Psoas muscle (tissue), 7 donors: ENCODE measurements at regions not wholly inside any gene's neighbourhood (a gene's known extent, or its start where the extent isn't known, plus 50 kb on each side); places are given as distances from the start of the nearest gene placed in this dataset.

ENCODE experiments used
- ATAC-seq, 4 donors: fragments of 200-7000 bp; cut with Tn5 transposase; one replicate each; pipeline ENCODE4 v1.9.1; 2020; ENCODE audit warnings: moderate library complexity in 3 of 4, mild to moderate bottlenecking in 2 of 4
- DNase-seq, 2 donors: peaks; one replicate each; pipeline ENCODE4 v3.0.0-alpha.2; 2020
- H3K27ac ChIP-seq: fragments of 200-600 bp; one replicate; pipeline ENCODE4 v1.8.0; 2022
- H3K27me3 ChIP-seq, 3 donors: fragments of 200-600 bp in 1 of 3; one replicate each; pipeline versions ENCODE4 v1.6.1 to v1.8.0; 2013 to 2022; ENCODE audit warnings: low read length in 2 of 3, mild to moderate bottlenecking in 2 of 3, moderate library complexity in 1 of 3; ENCODE audit not compliant: insufficient read depth in 3 of 3
- H3K36me3 ChIP-seq, 2 donors: fragments of 200-600 bp in 1 of 2; one replicate each; pipeline versions ENCODE4 v1.6.1 to v1.8.0; 2013 to 2022; ENCODE audit warnings: low read depth in 1 of 2, mild to moderate bottlenecking in 1 of 2, moderate library complexity in 1 of 2; ENCODE audit not compliant: insufficient read depth in 1 of 2
- H3K4me1 ChIP-seq: fragments of 200-600 bp; one replicate; pipeline ENCODE4 v1.8.0; 2022
- H3K4me3 ChIP-seq: fragments of 200-600 bp; one replicate; pipeline ENCODE4 v1.8.0; 2022; ENCODE audit warnings: mild to moderate bottlenecking
- H3K9me3 ChIP-seq: fragments of 200-600 bp; one replicate; pipeline ENCODE4 v1.8.0; 2022
- CTCF ChIP-seq: fragments of 200-600 bp; IDR thresholded peaks from one replicate; pipeline ENCODE4 v1.8.0; 2022; ENCODE audit warnings: antibody characterized with exemption
- WGBS, 3 donors: extraction: QIAGEN DNeasy Blood & Tissue Kit; methylation state at CpG; one replicate each; pipeline versions ENCODE4 v1.1.6 to v1.1.7; 2013; 5-methylcytosine and 5-hydroxymethylcytosine counted together
- intact Hi-C, 2 donors: fragments of 100-400 bp; cut with DNase I; formaldehyde crosslinking; loops; one replicate each; pipeline versions ENCODE4 v1.11.0 to v1.14.2; 2022
- donor health status: healthy with polysubstance abuse.
- donor health status: DM: no; HTN: no; CAD: no; lungs with moderate emphysema.
- donor health status: Bipolar disorder and iron deficiency.
- donor health status: healthy.
- donor health status: DM: yes; HTN: yes; CAD: no.
- donor health status: DM: no; HTN: no; CAD: no.
- donor health status: DM: yes; HTN: yes; CAD: no.

GRCh38 chr2:211241891-211242290, 685.5 kb downstream of the CPS1 start:
- no peak for ATAC-seq
- TF ChIP-seq CTCF: no peak
- Histone ChIP-seq H3K4me1 (no peaks in the 10 kb centered on the region), H3K9me3 (no peaks in the 10 kb centered on the region), H3K27ac (no peak overlapping the region), H3K4me3 (no peak overlapping the region), H3K36me3 (no peaks in the 10 kb centered on the region), H3K27me3 (no peaks in the 10 kb centered on the region)
- no peak for DNase-seq
- intact Hi-C loops: no loop called here
- WGBS, 3 donors: 86 to 87% (median 87%) methylated on average over 3 of the region's 3 CpGs

GRCh38 chr2:211247751-211248150, 691.4 kb downstream of the CPS1 start:
- H3K4me3 ChIP-seq: no peak overlapping the region
- no peaks in the 10 kb centered on the region for H3K36me3 ChIP-seq
- no peak for TF ChIP-seq CTCF
- 75 to 78% (median 76%) methylated on average over 1 of the region's 1 CpG for WGBS, 3 donors
- H3K27me3 ChIP-seq: no peaks in the 10 kb centered on the region
- no peak for ATAC-seq
- H3K4me1 ChIP-seq: no peaks in the 10 kb centered on the region
- H3K27ac ChIP-seq: no peak overlapping the region
- intact Hi-C loops: no loop called here
- DNase-seq: no peak
- no peaks in the 10 kb centered on the region for H3K9me3 ChIP-seq

DNA sequence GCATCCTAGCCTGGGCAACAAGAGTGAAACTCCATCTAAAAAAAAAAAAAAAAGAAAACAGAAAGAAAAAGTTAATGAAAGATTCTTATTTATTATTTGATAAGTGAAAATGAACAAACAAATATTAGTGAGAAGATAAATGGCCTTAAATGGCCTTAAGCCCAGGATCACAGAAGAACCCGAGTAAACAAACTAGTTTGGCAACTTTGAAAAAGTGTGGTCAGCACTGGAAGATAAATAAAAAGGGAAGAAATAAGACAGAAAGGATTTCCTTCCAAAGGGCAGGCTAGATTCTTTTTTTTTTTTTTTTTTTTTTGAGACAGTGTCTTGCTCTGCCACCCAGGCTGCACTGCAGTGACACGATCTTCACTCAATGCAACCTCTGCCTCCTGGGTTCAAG, 692.4 kb downstream of the CPS1 start:
- Histone ChIP-seq H3K4me1 (no peaks in the 10 kb centered on the region), H3K27ac (no peak overlapping the region), H3K27me3 (no peaks in the 10 kb centered on the region), H3K9me3 (no peaks in the 10 kb centered on the region), H3K4me3 (no peak overlapping the region), H3K36me3 (no peaks in the 10 kb centered on the region)
- intact Hi-C loops: no loop called here
- 56 to 57% (median 56%) methylated on average over 2 of the region's 2 CpGs for WGBS, 3 donors
- ATAC-seq (no peak), DNase-seq (no peak)
- no peak for TF ChIP-seq CTCF

DNA sequence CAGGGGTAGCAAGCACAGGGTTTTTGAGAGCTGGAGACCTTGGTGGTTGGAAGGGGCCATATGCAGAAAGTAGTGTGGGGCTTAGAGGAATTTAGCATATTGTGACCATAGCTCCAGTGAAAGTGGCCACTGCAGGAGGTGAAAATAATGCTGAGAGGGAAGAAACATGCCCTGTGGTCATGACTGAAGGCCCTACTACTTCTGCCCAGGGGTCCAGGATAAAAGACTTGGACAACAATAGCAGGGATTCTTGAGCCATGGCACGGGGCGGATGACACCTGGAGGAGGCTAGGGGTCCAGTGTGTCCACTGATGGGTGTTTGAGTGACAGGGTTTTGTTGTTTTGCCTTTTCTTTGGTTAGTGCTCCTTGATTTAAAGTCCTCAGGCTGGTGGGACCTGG, 694.6 kb downstream of the CPS1 start:
- Histone ChIP-seq H3K36me3 (no peaks in the 10 kb centered on the region), H3K27ac (no peak overlapping the region), H3K4me1 (no peaks in the 10 kb centered on the region), H3K27me3 (no peaks in the 10 kb centered on the region), H3K9me3 (no peaks in the 10 kb centered on the region), H3K4me3 (no peak overlapping the region)
- intact Hi-C loops: no loop called here
- no peak for ATAC-seq
- TF ChIP-seq CTCF: no peak
- no peak for DNase-seq
- 78 to 95% (median 94%) methylated on average over 2 of the region's 2 CpGs for WGBS, 3 donors

GRCh38 chr2:211258646-211259335, 702.4 kb downstream of the CPS1 start:
- H3K4me3 ChIP-seq: no peak overlapping the region
- ATAC-seq (no peak), DNase-seq (no peak)
- no peaks in the 10 kb centered on the region for H3K36me3 ChIP-seq
- H3K9me3 ChIP-seq: no peaks in the 10 kb centered on the region
- H3K27me3 ChIP-seq: no peaks in the 10 kb centered on the region
- H3K4me1 ChIP-seq: no peaks in the 10 kb centered on the region
- TF ChIP-seq CTCF: no peak
- intact Hi-C loops: no loop called here
- 70 to 81% (median 71%) methylated on average over 1 of the region's 1 CpG for whole genome bisulfite sequencing, 3 donors
- H3K27ac ChIP-seq: no peak overlapping the region
